ENCODE measurements at regions not wholly inside any gene's neighbourhood (a gene's known extent, or its start where the extent isn't known, plus 50 kb on each side); places are given as distances from the start of the nearest gene placed in this dataset.

DNA sequence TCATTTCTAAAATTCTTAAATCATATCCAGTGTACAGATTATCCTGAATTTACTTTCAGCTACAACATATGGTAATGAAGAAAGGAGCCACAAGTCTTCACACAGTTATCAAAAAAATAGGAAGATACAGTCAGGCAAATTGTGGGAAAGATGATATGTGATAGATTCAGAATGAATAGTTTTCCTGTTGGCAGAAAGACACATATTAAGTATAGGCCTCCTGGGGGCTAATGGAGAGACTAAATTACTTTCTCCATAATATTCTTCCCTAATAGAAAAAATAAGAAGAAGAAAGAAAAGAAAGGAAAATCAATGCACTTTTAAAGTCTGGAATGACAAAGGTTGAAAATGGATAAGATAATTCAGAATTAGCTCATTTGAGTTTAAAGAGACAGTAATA is 2073.5 kb downstream of the LRRC4C start:
- TF ChIP-seq, protein P1, sequence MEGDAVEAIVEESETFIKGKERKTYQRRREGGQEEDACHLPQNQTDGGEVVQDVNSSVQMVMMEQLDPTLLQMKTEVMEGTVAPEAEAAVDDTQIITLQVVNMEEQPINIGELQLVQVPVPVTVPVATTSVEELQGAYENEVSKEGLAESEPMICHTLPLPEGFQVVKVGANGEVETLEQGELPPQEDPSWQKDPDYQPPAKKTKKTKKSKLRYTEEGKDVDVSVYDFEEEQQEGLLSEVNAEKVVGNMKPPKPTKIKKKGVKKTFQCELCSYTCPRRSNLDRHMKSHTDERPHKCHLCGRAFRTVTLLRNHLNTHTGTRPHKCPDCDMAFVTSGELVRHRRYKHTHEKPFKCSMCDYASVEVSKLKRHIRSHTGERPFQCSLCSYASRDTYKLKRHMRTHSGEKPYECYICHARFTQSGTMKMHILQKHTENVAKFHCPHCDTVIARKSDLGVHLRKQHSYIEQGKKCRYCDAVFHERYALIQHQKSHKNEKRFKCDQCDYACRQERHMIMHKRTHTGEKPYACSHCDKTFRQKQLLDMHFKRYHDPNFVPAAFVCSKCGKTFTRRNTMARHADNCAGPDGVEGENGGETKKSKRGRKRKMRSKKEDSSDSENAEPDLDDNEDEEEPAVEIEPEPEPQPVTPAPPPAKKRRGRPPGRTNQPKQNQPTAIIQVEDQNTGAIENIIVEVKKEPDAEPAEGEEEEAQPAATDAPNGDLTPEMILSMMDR (IDR thresholded peaks at IDR 0.05; ENCODE audit: insufficient read depth, low read length) = no peak
- TF ChIP-seq GABPA (IDR thresholded peaks at IDR 0.05; ENCODE audit: low read depth) = no peak
- no peak for TF ChIP-seq POLR2AphosphoS5 (IDR thresholded peaks at IDR 0.05; ENCODE audit: low read depth)
- TF ChIP-seq, protein P2, sequence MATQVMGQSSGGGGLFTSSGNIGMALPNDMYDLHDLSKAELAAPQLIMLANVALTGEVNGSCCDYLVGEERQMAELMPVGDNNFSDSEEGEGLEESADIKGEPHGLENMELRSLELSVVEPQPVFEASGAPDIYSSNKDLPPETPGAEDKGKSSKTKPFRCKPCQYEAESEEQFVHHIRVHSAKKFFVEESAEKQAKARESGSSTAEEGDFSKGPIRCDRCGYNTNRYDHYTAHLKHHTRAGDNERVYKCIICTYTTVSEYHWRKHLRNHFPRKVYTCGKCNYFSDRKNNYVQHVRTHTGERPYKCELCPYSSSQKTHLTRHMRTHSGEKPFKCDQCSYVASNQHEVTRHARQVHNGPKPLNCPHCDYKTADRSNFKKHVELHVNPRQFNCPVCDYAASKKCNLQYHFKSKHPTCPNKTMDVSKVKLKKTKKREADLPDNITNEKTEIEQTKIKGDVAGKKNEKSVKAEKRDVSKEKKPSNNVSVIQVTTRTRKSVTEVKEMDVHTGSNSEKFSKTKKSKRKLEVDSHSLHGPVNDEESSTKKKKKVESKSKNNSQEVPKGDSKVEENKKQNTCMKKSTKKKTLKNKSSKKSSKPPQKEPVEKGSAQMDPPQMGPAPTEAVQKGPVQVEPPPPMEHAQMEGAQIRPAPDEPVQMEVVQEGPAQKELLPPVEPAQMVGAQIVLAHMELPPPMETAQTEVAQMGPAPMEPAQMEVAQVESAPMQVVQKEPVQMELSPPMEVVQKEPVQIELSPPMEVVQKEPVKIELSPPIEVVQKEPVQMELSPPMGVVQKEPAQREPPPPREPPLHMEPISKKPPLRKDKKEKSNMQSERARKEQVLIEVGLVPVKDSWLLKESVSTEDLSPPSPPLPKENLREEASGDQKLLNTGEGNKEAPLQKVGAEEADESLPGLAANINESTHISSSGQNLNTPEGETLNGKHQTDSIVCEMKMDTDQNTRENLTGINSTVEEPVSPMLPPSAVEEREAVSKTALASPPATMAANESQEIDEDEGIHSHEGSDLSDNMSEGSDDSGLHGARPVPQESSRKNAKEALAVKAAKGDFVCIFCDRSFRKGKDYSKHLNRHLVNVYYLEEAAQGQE (IDR thresholded peaks at IDR 0.05; ENCODE audit: insufficient replicate concordance, low read depth) = no peak
- TF ChIP-seq SPI1 (IDR thresholded peaks at IDR 0.05; ENCODE audit: borderline replicate concordance, low read depth) = no peak

Measured in HL-60 (cell line).